Stimulated activated CD4-positive, alpha-beta T cell treated with anti-CD3 and anti-CD28 coated beads, Interleukin-4, amount 100 ng/mL, for 24 hours (primary cell): ENCODE measurements at regions not wholly inside any gene's neighbourhood (a gene's known extent, or its start where the extent isn't known, plus 50 kb on each side); places are given as distances from the start of the nearest gene placed in this dataset.

Experiments used
- DNase-seq: peaks from one replicate; pipeline ENCODE4 v3.0.0-alpha.2; 2020

DNA sequence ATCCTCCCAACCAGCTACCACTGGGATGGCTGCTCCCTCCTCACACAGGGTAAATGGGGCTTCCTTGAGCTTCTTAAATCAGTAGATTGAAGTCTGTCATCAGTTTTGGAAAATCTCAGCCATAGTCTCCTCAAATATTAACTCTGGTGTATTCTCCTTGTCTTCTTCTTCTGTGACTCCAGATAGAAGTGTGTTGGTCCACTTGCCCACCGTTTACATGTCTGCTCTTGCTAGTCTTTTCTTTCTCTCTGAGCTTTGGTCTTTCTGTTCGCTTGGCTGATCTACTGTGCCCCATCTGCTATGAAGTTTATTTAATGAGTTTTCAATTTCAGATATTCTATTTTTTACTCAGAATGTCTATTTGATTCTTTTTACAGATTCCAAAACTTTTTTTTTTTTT lies 281.7 kb upstream of the HDAC4 start:
- no peak for DNase-seq

DNA sequence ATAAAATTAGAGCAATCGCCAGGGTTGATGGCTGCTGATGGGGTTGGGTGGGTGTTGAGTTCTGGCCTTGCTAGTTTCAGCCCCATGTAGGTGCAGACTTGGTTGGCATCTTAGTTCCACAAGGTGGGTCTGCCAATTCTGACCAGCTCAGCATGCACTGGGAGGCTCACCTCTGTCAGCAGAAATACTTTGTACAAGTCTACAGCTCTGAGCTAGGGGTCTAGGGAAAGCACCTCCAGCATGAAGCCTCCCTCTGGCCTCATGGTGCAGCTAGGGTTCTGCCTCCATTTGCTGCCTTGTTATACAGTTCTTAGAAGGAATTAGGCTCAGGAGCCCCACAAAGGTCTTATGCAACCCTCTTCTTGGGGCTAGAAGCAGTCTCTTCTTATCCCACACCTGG lies 278.9 kb upstream of the HDAC4 start:
- no peak for DNase-seq

DNA sequence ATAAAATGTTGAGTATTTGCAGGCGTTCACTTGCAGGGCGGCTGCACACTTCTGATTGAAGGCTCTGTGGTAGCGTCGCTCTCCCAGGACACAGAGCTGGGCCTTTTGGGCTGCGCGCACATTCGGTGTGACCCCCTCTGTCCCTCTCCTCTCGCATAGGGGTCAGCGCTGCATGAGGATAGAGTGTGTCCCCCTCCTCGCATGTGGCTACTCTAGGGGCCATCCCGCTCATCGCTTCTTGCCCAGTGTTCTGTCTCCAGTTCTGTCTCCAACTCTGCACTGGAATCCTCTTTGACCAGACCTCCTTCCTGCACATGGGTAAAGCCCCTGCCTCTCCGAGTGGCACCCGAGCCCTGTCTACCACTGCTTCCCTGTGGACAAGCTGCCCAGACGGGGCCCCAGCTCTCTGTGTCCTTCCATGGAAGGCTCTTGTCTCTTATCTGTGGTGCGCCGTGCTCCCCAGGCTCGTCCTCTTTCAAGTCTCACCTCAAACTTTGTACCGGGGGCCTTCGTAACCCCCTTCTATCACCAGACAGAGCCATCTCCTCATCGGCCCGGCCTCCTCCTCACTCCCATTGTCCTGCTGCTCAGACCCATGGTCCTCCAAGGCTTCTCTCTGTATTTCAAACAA lies 278.0 kb upstream of the HDAC4 start:
- DNase-seq = no peak

DNA sequence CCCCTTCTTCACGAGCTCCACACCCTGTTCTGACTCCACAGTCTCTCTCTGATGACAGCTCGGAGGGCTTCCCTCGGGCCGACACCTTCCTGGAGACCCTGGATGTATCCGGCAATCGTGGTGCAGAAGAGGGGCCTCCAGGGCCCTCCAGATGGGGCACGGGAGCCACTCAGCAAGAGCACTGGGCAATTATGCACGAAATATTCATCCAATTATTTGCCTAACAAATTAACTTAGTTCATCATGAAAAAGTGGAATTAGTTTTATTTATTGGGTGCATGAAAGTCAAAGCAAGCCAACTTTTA lies 277.3 kb upstream of the HDAC4 start:
- no peak for DNase-seq

DNA sequence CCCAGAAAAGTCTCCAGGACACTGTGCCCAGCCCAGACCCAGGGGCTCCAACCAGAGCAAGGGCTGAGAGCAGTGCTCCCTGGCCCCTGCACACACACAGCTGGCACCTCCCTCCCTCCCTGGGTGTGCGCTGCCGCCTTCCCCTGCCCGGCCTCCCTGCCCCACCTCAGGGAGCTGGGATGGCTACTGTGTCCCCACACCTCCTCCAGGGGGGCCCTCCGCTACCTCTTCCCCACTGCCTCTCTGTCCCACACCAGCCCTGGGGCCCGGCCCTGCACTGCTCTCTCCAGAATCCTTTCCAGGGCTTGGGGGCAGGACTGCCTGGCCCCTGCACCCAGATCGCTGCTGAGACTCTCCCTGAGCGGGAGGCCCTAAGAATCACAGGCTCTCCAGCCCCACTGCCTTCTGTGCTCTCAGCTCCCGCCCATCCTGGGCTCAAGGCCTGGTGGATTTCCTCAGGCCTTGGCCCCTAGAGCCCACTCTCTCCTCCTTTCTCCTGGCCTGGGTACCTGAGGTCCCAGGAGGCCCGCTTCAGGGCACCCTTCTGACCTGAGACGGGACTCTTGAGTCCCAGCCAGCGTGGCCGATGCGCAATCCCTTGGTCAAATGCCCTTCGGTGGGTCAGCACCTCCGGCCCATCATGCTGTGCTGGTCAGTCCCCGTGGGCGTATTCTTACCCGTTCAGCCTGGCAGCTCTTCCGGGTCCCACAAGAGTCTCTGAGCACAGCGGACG lies 276.8 kb upstream of the HDAC4 start:
- DNase-seq = no peak

DNA sequence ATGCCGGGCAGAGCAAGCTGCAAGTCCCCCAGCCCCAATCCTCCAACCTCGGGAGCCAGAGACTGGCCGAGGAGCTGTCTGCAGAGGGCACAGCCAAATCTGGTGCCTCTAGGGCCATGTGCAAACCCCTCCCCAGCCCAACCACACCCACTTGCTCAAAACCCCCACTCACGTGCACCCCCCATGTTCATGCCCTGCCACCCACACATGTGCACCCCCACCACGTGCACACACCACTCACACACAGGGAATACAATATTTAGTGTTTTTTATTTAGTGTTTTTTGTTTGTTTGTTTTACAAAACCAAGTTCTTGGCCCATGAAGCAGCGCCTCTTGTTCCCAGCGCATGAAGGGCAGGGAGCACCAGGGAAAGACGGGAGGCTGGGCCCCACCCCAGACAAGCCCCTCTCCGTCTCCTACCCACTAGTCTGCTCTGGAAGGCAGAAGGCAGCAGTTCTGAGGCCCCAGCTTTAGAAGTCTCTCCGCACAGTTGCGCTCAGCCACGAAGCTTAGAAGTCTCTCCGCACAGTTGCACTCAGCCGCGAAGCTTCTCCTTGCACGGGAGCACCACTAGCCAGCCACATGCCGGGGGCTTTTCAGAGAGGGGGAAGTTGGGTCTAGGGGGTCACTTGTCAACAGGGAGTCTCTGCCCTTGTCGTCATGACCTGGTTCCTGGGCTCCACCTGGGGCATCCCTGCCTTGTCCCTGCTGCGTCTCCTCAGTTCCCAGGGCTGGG lies 276.1 kb upstream of the HDAC4 start:
- no peak for DNase-seq

DNA sequence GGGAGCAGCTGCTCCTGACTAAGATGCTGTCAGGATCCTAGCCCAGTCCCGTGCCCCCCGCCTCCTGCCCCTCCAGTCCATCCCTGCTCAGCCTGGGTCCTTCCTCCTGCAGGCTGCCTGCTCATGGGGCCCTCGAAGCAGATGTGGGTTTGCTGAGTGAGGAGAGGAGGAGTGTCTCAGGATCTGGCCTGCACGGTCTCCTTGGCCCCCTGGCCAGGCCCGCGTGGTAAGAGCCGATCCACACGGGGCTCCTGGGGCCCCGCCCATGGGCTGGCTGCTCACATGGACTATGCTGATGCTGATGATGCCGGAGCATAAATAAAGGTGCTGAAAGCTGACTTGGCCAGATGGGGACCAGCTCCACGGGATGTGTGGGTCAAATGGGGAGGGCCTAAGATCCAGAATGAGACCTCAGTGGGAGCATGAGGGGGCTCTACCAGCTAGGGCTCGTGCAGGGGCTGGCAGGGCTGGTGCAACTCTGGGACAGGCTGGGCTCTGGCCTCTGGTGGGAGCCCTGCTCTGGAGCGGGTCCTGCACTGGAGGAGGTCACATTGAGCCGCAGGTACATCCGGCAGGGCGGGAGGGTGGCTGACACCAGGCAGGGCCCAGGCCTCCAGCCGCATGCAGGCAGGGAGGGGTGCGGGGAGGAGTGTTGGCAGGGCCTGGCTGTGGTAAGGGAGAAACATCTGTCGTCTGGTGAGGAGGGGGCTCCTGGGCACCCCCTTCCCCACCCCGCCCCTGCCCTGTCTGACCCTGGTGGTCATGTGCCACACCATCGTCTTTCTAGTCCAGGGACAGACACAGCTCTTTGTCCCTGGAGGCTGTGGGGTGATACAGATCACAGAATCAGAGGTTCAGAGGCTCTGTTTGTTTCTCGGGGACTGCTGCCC lies 275.3 kb upstream of the HDAC4 start:
- no peak for DNase-seq

DNA sequence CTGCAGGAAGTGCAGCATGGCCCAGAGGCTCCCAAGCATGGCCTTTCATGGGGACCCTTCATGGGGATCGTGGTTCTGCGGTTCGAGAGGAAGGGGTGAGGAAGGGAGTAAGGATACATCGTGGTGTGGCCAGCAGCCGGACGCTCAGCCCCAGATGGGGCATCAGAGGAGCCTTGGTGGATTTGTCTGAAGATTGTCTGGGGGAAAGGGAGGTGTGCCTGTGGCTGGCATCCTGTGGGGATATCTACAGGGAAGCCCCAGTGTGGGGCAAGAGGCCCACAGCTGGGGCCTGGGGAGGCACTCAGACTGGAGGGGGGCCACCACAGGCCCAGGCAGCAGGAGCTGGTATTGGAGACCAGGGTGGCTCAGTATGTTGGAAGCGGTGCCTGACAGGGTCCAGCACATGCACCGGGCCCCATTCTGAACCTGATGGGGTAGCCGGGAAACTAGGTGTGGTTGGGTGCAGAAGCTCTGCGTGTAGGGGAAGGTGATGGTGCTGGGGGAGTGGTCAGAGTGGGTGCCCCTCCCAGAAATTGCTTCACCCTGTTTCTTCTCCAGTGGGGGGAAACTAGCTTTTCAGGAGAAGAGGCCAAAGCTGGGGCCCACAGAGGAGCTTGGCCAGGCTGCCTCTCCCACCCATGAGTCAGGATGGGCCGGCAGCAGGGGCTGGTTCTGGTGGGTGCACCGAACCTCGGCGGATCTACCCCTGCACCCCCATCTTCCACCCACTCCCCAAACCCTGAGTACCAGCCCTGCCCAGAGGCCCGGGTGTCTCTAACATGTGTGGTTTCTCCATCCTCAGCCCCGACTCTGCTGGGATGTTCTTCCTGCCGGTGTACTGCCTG lies 274.4 kb upstream of the HDAC4 start:
- no peak for DNase-seq

DNA sequence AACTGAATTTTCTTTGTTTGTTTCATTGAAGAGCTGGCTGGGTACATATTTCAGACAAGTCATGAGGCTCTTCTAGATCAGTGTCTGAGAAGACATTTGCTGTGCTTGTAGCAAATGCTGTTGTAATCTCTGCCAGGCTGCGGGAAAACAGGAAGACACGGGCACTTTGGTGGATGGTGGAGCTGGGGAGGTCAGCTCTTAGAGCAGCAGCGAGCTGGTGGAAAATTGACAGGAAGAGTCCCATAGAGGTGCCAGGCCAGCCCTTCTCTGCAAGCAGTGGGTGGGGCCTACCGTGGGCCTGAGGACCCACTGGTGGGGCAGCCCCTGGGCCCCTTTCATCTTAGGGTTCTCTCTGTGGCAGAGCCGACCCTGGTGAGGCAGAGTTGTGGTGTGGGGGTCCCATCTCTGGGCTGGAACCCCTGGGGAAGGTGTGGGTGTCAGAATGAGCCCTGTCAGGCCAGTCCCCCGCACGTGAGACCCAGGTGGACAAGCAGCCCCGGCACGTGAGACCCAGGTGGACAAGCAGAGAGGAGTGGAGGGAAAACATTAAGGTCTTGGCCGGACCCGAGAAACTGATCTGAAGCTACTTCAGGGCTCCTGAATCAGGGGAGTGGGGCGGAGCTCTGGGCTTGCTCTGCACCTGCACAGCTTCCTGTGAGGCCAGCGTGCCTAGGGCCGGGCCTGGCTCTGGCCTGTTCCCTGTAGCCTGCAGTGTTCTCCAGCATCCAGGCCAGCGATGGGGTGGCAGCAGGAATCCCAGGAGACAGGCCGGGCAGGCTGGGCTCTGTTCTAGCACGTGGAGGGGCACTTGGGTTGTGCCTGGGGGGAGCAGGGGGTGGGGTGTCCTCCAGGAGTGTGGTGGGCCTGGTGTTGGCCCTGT lies 273.5 kb upstream of the HDAC4 start:
- no peak for DNase-seq

DNA sequence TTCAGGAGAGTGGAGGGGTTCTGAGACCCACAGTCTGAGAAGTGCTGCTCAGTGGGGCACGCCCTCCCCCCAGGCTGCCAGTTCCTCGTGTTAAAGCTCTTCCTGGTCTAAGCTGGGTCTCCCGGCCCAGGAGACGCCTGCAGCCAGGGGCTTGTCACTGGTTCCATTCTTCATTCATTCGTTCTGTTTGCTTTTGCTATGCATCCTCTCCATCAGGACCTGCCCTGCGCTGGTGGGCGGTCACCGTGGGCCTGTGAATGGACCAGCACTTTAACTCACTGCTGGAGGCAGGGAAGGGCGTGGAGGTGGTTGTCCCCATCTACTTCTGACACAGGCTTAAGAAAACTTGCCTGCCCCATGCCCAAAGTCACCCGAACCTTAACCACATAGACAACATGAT lies 272.8 kb upstream of the HDAC4 start:
- no peak for DNase-seq

DNA sequence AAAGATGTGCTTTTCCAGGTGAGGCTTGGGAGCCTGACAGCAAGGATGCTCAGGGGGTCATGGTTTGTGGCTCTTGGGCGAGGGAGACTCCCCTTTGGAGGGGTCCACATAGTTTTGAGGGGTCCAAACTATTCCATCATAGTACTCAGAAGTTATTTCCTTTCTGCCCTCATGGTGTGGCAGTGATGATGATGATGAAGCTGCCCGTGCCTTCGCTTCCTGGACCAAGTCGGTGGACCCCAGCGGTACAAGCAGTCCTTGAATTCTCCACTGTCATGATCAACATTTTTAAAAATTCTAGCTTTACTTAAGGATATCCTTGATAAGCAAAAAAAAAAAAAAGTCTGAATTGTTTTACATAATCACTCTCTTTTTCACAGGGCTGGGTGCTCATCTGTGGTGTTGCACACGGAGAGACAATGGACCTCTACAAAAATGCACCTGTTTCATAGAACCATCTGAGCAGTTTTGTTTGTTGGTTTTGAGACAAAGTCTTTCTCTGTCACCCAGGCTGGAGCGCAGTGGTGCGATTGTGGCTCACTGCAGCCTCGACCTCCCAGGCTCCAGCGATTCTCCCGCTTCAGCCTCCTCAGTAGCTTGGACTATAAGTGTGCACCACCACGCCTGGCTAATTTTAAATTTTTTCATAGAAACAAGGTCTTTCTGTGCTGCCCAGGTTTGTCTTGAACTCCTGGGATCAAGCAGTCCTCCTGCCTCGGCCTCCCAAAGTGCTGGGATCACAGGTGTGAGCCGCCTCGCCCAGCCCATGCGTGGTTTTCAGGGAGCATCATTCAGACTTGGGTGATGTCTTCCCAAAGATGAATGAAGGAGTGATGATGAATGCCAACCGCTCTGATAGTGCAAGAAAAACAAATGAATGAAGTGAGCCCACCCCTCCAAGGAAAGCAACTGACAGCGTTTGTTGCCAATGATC lies 271.4 kb upstream of the HDAC4 start:
- no peak for DNase-seq

DNA sequence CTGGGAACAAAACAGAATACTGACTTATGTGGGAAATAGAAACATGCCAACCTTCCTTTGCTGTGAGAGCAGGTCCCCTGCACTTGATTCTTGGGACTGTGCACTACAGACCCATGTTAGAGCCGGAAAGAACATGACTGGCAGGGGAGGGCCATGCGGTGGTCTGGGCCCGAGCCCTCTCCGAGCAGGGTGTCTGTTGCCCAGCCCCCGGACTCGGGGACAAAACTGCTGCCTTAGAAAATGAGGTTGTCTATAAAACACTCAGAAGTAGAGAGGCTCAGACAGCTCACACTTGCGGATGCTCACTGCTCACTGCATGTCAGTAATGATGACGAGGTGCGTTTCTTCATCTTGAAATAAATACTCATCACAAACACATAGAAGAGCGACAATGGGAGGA lies 270.7 kb upstream of the HDAC4 start:
- DNase-seq = no peak

DNA sequence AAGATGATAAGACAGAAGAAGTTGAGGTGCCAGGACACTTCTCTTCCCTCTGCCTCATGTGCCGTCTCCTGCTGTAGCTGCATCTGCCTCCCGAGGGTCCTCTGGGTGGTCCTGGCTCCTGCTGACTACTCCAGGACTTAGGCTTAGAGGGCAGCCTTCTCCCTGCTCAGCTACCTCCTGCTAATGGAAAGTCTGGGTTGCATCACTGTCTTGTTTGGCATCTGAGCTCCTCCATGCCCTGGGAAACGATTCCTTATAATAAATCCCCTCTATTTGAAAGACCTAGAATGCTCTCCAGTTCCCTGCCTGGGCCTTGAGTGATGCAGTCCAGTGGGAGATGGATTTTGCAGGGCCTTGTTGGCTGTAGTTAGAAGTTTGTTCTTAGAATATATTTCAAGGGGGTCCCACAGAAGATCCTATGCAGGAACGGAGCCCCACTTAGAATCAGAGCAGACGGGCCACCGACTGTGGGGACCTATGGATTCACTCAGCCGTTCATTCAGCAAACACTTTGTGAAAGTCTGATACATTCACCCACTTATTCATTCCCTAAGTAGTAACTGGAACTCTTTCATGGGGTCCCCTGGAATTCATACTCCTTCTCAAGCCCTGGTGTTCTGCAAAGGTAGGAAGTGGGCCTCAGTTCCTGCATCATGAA lies 269.8 kb upstream of the HDAC4 start:
- DNase-seq = no peak

DNA sequence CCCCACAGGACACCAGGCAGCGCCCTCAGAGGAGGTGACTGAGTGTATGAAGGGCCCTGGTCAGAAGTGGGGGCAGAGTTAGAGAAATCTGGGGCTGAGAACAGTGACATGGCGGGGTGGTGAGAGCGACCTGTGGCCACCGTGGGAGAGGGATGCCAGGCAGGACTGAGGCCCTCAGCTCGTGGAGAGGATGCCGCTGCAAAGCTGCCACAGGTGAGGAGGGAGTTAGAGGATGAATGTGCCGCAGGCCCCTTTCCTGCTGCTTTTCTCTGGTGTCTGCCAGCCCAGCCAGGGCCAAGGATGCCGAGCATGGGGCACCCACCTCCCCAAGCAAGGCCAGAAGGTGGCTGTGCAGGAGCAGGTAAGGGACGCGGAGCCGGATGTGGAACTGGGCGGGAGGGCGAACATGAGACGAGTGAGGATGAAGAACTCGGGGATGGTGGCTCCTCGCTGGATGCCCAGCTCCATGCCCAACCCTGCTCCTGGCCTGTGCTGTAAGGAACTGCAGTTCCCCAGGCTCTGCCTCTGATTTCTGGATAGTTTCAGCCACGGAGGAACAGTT lies 269.2 kb upstream of the HDAC4 start:
- no peak for DNase-seq

DNA sequence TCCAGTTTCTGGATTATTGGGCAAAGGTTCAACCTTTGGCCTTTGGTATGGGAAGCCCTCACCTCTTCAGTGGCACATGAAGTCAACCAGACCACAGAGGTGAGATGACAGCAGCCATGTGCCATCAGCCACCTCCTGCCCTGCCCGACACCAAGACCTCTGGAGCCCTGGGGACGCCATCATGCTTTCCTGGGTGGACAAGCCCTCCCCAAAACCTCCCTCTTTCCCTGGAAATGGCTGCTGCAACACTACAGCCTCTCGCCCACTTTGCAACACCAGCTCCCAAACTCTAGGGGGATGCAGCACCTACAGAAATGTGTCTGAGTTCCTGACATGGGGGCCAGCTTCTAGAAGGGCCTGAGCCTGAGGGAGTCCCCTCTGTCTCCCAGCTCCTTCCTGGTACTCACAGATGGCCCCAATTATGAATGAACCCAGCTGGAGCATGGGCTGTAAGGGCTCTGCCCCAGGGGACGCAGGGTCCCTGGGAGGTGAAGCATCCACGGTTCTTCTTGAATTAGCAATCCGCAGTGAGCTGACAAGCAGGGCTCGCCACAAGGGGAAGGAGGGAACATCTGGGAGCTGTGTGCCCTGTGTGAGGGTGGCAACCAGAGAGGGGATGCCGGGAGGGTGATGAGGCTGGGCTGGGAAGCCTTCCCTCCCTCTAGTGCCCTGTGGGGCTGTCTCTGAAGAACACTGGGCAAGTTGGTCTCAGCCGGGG lies 268.5 kb upstream of the HDAC4 start:
- no peak for DNase-seq

DNA sequence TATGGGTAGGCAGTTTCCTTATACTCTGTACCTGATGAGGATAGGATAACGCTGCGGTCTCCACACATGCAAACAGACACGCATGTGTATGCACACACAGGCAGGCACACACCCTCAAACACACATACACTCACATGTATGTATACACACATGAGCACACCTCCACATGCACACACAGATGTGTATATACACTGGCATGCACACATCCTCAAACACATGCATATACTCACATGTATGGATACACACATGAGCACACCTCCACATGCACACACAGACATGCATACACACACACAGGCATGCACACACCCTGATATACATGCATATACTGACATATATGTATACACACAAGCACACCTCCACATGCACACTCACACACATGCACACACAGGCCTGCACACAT lies 267.8 kb upstream of the HDAC4 start:
- no peak for DNase-seq

DNA sequence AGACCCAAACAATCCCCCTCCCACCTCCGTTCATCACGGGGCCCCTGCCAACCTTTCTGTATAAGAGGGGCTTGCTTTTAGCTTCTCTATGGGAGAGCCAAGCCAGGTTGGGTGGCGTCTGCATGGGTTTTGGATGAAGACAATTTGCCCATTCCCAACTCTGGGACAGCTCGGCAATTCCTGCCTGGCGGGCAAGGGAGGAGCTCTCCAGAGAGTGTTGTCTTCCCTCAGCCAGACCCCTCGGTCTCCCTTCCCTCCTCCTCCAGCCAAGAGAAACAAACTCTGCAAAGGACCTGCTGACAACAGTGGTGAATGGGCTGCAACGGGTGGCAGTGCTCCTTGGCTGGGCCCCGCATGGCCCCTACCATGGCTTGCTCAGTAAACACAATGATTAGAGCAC lies 267.2 kb upstream of the HDAC4 start:
- DNase-seq = no peak

DNA sequence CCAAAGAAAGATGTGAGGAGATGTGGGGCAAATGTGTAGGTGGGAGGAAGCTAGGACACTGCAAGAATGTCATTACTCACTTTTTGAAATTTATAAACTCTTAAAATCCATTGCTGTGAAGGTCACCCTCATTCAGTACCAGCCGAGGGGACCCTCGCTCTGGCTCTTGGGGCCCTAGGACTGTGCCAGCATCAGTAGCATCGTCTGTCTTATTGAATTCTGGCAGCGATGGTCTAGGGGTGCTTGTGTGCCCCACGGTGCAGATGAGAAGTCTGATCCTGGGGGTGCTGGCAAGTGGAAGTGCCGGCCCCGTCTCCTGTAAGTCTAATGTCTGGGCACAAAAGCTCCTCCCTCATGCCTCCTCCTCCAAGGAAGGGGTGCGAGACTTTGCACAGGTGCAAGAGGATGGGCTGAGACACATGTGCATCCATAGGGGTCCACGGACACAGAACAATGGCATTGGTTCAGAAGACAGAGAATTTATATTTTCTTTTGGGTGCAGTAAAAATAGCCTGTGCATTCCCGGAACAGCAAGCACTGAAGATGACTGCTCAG lies 266.7 kb upstream of the HDAC4 start:
- no peak for DNase-seq
